ENCODE measurements at regions not wholly inside any gene's neighbourhood (a gene's known extent, or its start where the extent isn't known, plus 50 kb on each side); places are given as distances from the start of the nearest gene placed in this dataset.

DNA sequence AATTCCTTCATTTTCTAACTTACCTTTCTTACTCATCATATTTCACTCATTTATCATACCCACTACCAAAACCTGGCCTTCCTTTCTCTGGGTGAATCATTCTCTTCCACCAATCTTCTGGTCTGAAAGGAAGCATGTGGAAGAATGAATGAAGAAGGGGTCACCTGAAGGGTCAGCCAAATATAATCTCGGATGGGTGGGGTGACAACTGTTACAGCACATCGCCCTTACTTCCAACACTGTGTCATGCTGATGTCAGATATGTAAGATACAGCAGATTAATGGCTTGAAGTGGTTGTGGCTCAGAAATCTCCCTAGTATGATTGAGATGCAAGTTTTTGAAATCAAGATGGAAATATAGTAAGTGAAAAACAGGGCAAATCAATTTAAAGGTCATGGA is 401.7 kb upstream of the HTR2A start:
- TF ChIP-seq POLR2A (IDR thresholded peaks at IDR 0.05; ENCODE audit: low read depth, low read length) (no peak), POLR2AphosphoS5 (IDR thresholded peaks at IDR 0.05; ENCODE audit: low read depth, low read length) (no peak), POU2F2 (IDR thresholded peaks at IDR 0.05; ENCODE audit: low read depth, low read length) (no peak), TAF1 (IDR thresholded peaks at IDR 0.05; ENCODE audit: low read depth, low read length) (no peak), SPI1 (IDR thresholded peaks at IDR 0.05; ENCODE audit: low read depth, low read length) (no peak), PAX5 (IDR thresholded peaks at IDR 0.05; ENCODE audit: insufficient read depth, low read length, severe bottlenecking) (no peak)
